Stomach (tissue), 8 donors: ENCODE measurements at regions not wholly inside any gene's neighbourhood (a gene's known extent, or its start where the extent isn't known, plus 50 kb on each side); places are given as distances from the start of the nearest gene placed in this dataset.

Experiments used
- DNase-seq, 2 donors: peaks; one replicate each; pipeline versions ENCODE4 v3.0.0 to v3.0.0-alpha.2; 2013 to 2019
- H3K27ac ChIP-seq, 5 donors: fragments of 200-600 bp in 4 of 5; sonication (generic) in 4 of 5; one replicate each; pipeline ENCODE4 v1.5.1; 2013 to 2019; ENCODE audit warnings: mild to moderate bottlenecking in 1 of 5, moderate library complexity in 1 of 5
- H3K27me3 ChIP-seq, 3 donors: fragments of 200-600 bp; sonication (generic); one replicate each; pipeline ENCODE4 v1.5.1; 2017 to 2019; ENCODE audit warnings: mixed run types in 1 of 3
- H3K36me3 ChIP-seq, 4 donors: fragments of 200-600 bp; sonication (generic); 1 replicate in 3 of 4; 2 replicates in 1 of 4; pipeline ENCODE4 v1.5.1; 2016 to 2019
- H3K4me1 ChIP-seq, 4 donors: fragments of 200-600 bp; sonication (generic); one replicate each; pipeline ENCODE4 v1.5.1; 2016 to 2019
- H3K4me3 ChIP-seq, 4 donors: fragments of 200-600 bp; sonication (generic) in 3 of 4; one replicate each; pipeline ENCODE4 v1.5.1; 2016 to 2019; ENCODE audit warnings: mild to moderate bottlenecking in 1 of 4
- H3K9me3 ChIP-seq, 4 donors: fragments of 200-600 bp; sonication (generic); one replicate each; pipeline ENCODE4 v1.5.1; 2016 to 2019
- EP300 ChIP-seq: sonication (generic); formaldehyde crosslinking; IDR thresholded peaks from one replicate; pipeline ENCODE4 v1.6.1; 2017; ENCODE audit warnings: antibody characterized with exemption
- POLR2A ChIP-seq, 4 donors: fragments of 450-650 bp; IDR thresholded peaks; one replicate each; pipeline ENCODE4 v1.6.1; 2016; ENCODE audit warnings: antibody characterized with exemption in 4 of 4, control low read depth in 2 of 4, mild to moderate bottlenecking in 1 of 4, moderate library complexity in 1 of 4
- POLR2AphosphoS5 ChIP-seq, 3 donors: sonication (generic); formaldehyde crosslinking; IDR thresholded peaks; one replicate each; pipeline ENCODE4 v1.6.1; 2016; ENCODE audit warnings: antibody characterized with exemption in 3 of 3
- WGBS, 5 donors: extraction: QIAGEN DNeasy Blood & Tissue Kit in 3 of 5; methylation state at CpG; one replicate each; pipeline versions ENCODE4 v1.1.5 to v1.1.7; 2013 to 2018; 5-methylcytosine and 5-hydroxymethylcytosine counted together
- intact Hi-C: fragments of 100-400 bp; cut with DNase I; formaldehyde crosslinking; loops from one replicate; pipeline ENCODE4 v1.15.1; 2023; ENCODE audit warnings: low total_unique reads
- TF ChIP-seq, protein P1 (sequence below), 7 experiments: fragments of 450-650 bp in 4 of 7; fragments of 200-600 bp in 3 of 7; sonication (generic) in 3 of 7; IDR thresholded peaks; one replicate each; pipeline ENCODE4 v1.5.1; 2016 to 2019; ENCODE audit warnings: antibody characterized with exemption in 7 of 7, control low read depth in 2 of 7, mild to moderate bottlenecking in 1 of 7
- donor health status: healthy with polysubstance abuse.
- donor health status: Bipolar disorder and iron deficiency.
- donor health status: healthy.

DNA sequence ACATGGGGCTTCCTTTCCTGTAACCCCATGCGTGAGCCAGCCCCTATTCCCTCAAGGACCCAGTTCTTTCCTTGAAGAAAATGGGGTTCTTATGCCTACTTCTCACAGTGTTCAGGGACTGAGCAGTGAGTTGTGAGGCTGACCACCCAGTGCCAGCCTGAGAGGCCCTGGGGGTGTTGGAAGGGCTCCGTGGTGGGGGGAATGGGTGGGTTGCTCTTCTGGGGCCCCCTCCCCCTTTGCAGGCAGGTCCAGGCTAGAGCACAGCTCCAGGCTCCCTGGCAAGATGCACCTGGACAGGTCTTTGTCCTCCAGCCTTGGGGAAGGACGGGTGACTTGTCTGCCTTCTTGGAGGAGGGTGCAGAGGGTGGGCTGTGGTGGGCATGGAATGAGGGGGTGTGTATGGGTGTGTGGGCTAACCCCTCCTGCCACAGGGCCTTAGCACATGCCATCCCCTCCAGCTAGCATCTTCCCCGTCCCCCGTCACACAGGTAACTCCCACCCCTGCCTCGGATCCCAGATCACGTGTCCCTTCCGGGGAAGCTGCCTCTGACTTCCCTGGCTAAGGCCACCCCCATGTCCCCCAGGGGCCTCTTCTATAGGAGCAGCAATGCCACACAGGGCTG, 64.6 kb downstream of the MYEOV start:
- Histone ChIP-seq H3K36me3 (no peaks in the 10 kb centered on the region), H3K4me1 (no peaks in the 10 kb centered on the region), H3K27ac (no peak overlapping the region), H3K9me3 (peaks cover 5 to 10% (median 9%) of the 10 kb centered on the region in 4 donors), H3K4me3 (no peak overlapping the region), H3K27me3 (peaks cover 0 to 38% (median 0%) of the 10 kb centered on the region in 3 donors)
- intact Hi-C loops = no loop called here
- peak in 1 of 2 donors; percentile 20 for DNase-seq
- TF ChIP-seq POLR2AphosphoS5 (IDR thresholded peaks at IDR 0.05) (no peak), POLR2A (IDR thresholded peaks at IDR 0.05) (no peak), EP300 (no peak)
- TF ChIP-seq, protein P1, sequence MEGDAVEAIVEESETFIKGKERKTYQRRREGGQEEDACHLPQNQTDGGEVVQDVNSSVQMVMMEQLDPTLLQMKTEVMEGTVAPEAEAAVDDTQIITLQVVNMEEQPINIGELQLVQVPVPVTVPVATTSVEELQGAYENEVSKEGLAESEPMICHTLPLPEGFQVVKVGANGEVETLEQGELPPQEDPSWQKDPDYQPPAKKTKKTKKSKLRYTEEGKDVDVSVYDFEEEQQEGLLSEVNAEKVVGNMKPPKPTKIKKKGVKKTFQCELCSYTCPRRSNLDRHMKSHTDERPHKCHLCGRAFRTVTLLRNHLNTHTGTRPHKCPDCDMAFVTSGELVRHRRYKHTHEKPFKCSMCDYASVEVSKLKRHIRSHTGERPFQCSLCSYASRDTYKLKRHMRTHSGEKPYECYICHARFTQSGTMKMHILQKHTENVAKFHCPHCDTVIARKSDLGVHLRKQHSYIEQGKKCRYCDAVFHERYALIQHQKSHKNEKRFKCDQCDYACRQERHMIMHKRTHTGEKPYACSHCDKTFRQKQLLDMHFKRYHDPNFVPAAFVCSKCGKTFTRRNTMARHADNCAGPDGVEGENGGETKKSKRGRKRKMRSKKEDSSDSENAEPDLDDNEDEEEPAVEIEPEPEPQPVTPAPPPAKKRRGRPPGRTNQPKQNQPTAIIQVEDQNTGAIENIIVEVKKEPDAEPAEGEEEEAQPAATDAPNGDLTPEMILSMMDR (IDR thresholded peaks at IDR 0.05) = no peak
- 87 to 95% (median 89%) methylated on average over 8 of the region's 8 CpGs for WGBS, 5 donors

DNA sequence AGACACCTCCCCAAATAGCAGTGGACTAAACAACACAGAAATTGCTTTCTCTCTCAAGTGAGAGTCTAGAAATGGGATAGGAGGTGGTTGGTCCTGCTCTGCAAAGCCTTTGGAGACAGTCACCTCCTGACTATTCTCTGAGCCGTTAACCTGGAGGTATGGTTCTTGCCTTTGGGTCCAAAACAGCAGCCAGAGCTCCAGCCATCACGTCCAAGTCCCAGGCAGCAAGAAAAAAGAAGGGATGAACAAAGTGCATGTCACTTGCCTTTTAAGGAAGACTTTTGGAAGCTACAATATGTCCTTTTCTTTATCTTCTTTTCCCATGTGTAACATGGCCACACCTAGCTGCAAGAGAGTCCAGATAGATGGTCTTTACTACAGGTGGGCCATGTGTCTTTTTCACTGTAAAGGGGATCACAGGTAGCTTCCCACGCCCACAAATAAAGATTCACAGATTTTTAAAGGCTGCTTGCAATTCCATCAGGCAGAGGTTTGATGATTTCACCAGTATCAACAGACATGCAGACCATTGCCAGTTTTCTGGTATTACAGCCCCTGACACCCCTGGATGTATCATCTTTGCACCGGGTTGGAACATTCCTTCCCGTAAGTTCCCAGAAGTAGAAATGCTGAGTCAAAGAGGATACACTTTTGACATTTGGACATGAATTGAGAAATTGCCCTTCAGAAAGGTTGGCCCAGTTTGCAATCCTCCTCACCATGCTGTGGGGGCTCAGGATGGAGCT, 66.0 kb downstream of the MYEOV start:
- Histone ChIP-seq H3K36me3 (no peaks in the 10 kb centered on the region), H3K9me3 (peaks cover 5 to 10% (median 9%) of the 10 kb centered on the region in 4 donors), H3K27me3 (peaks cover 0 to 24% (median 0%) of the 10 kb centered on the region in 3 donors), H3K4me3 (no peak overlapping the region), H3K4me1 (no peaks in the 10 kb centered on the region), H3K27ac (no peak overlapping the region)
- no peak for TF ChIP-seq POLR2A (IDR thresholded peaks at IDR 0.05)
- intact Hi-C loops = no loop called here
- 86 to 94% (median 89%) methylated on average over 5 of the region's 5 CpGs for WGBS, 5 donors
- no peak for DNase-seq

DNA sequence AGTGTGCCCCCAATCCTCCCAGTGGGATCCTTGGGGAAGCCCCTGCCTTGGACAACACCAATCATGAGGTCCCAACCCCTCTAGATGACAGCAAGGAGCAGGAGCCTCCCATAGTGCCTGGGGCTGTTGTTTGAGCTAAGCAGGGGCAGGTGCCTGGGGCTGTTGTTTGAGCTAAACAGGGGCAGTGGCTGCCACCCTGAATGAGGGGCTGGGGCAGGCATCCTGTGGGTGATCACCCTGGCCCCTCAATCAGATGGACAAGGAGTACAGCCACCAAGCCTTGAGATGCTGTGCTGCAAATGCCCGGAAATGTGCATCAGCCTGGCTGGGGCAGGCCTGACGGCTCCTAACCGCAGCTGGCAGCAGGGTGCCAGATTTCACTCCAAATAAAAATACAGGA, 66.7 kb downstream of the MYEOV start:
- Histone ChIP-seq H3K27ac (no peak overlapping the region), H3K9me3 (peaks cover 5 to 10% (median 9%) of the 10 kb centered on the region in 4 donors), H3K4me3 (no peak overlapping the region), H3K36me3 (no peaks in the 10 kb centered on the region), H3K4me1 (no peaks in the 10 kb centered on the region), H3K27me3 (peaks cover 0 to 17% (median 0%) of the 10 kb centered on the region in 3 donors)
- TF ChIP-seq POLR2A (IDR thresholded peaks at IDR 0.05) (no peak), EP300 (no peak), POLR2AphosphoS5 (IDR thresholded peaks at IDR 0.05) (no peak)
- peak in 1 of 2 donors; percentile 16 for DNase-seq
- intact Hi-C loops = no loop called here
- 81 to 97% (median 91%) methylated on average over 3 of the region's 3 CpGs for WGBS, 5 donors

DNA sequence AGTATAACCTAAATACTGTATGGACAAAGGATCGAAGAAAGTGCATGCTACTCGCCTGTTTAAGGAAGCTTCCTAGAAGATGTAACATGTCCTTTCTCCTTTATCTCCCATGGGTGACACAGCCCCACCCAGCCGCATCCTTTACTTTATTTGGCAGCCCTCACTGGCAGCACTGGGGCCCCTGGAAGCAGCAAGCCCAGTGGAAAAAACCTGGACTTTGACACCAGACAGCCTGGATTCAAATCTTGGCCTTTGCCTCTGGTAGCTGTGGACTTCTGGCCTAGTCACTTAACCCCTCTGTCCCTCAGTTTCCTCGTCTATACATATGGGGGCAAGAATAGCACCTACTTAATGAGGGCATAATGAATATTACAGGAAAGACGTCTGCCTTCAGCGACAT, 67.1 kb downstream of the MYEOV start:
- no peak overlapping the region for H3K27ac ChIP-seq
- intact Hi-C loops = no loop called here
- no peaks in the 10 kb centered on the region for H3K36me3 ChIP-seq
- TF ChIP-seq EP300 = no peak
- TF ChIP-seq, protein P1 (IDR thresholded peaks at IDR 0.05) = no peak
- TF ChIP-seq POLR2A (IDR thresholded peaks at IDR 0.05) = no peak
- TF ChIP-seq POLR2AphosphoS5 (IDR thresholded peaks at IDR 0.05) = no peak
- H3K4me1 ChIP-seq = no peaks in the 10 kb centered on the region
- no peak for DNase-seq
- H3K9me3 ChIP-seq = peaks cover 5 to 10% (median 9%) of the 10 kb centered on the region in 4 donors
- peaks cover 0 to 14% (median 0%) of the 10 kb centered on the region in 3 donors for H3K27me3 ChIP-seq
- no peak overlapping the region for H3K4me3 ChIP-seq
- 75 to 83% (median 78%) methylated on average over 6 of the region's 6 CpGs for WGBS, 5 donors

DNA sequence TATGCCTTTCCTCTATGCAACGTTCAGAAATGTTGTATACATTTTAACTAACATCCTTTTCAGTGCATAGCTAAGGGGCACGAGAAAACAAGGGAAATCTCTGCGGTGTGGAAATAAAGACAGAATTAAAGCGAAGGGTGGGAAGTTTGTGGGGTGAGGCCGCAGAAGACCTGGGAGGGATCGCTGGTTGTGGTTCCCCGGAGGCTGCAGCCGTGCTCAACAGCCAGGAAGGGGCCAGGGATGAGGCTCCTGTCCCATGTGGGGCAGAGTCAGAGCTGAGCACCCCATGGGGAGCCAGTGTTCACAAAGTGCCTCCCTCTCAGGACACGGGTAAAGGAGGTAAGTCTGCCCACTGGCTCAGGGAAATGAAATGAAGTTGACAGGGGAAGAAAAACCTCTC, 67.5 kb downstream of the MYEOV start:
- Histone ChIP-seq H3K27ac (no peak overlapping the region), H3K9me3 (peaks cover 5 to 10% (median 9%) of the 10 kb centered on the region in 4 donors), H3K36me3 (no peaks in the 10 kb centered on the region), H3K4me3 (no peak overlapping the region), H3K27me3 (peaks cover 0 to 11% (median 0%) of the 10 kb centered on the region in 3 donors), H3K4me1 (no peaks in the 10 kb centered on the region)
- WGBS, 5 donors = 82 to 89% (median 87%) methylated on average over 9 of the region's 9 CpGs
- DNase-seq = peak in 1 of 2 donors; percentile 14
- intact Hi-C loops = no loop called here
- TF ChIP-seq EP300 = no peak
